ENCODE measurements at regions not wholly inside any gene's neighbourhood (a gene's known extent, or its start where the extent isn't known, plus 50 kb on each side); places are given as distances from the start of the nearest gene placed in this dataset.

- TF ChIP-seq, protein P1, sequence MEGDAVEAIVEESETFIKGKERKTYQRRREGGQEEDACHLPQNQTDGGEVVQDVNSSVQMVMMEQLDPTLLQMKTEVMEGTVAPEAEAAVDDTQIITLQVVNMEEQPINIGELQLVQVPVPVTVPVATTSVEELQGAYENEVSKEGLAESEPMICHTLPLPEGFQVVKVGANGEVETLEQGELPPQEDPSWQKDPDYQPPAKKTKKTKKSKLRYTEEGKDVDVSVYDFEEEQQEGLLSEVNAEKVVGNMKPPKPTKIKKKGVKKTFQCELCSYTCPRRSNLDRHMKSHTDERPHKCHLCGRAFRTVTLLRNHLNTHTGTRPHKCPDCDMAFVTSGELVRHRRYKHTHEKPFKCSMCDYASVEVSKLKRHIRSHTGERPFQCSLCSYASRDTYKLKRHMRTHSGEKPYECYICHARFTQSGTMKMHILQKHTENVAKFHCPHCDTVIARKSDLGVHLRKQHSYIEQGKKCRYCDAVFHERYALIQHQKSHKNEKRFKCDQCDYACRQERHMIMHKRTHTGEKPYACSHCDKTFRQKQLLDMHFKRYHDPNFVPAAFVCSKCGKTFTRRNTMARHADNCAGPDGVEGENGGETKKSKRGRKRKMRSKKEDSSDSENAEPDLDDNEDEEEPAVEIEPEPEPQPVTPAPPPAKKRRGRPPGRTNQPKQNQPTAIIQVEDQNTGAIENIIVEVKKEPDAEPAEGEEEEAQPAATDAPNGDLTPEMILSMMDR (IDR thresholded peaks at IDR 0.05) = no peak
- no peak for TF ChIP-seq EZH2 (IDR thresholded peaks at IDR 0.05)
These were observed 176.1 kb upstream of the PPARGC1A start for GRCh38 chr4:24065974-24066373.

Measured in neural progenitor cell (in vitro differentiated cells).